GM12864 (cell line): ENCODE measurements at regions not wholly inside any gene's neighbourhood (a gene's known extent, or its start where the extent isn't known, plus 50 kb on each side); places are given as distances from the start of the nearest gene placed in this dataset.

Source experiments
- DNase-seq: peaks from one replicate; pipeline ENCODE4 v3.0.0-alpha.2; 2011; ENCODE audit warnings: low read depth
- H3K4me3 ChIP-seq: 2 replicates; pipeline ENCODE4 v1.5.1; 2011; ENCODE audit warnings: mild to moderate bottlenecking, low read depth, low read length, control low read depth
- TF ChIP-seq, protein P1 (sequence below): IDR thresholded peaks from 2 replicates; pipeline ENCODE4 v1.5.1; 2011; ENCODE audit warnings: low read depth, mild to moderate bottlenecking, moderate library complexity, low read length, control low read depth, inconsistent platforms; ENCODE audit errors: missing control alignments

GRCh38 chr14:40911141-40911540 lies 695.5 kb upstream of the LRFN5 start:
- TF ChIP-seq, protein P1, sequence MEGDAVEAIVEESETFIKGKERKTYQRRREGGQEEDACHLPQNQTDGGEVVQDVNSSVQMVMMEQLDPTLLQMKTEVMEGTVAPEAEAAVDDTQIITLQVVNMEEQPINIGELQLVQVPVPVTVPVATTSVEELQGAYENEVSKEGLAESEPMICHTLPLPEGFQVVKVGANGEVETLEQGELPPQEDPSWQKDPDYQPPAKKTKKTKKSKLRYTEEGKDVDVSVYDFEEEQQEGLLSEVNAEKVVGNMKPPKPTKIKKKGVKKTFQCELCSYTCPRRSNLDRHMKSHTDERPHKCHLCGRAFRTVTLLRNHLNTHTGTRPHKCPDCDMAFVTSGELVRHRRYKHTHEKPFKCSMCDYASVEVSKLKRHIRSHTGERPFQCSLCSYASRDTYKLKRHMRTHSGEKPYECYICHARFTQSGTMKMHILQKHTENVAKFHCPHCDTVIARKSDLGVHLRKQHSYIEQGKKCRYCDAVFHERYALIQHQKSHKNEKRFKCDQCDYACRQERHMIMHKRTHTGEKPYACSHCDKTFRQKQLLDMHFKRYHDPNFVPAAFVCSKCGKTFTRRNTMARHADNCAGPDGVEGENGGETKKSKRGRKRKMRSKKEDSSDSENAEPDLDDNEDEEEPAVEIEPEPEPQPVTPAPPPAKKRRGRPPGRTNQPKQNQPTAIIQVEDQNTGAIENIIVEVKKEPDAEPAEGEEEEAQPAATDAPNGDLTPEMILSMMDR: no peak
- no peak for DNase-seq
- H3K4me3 ChIP-seq: no peak overlapping the region

- DNase-seq: no peak
- no peak overlapping the region for H3K4me3 ChIP-seq
- TF ChIP-seq, protein P1: no peak
Observed at GRCh38 chr14:40909906-40910305, 696.8 kb upstream of the LRFN5 start.

DNA sequence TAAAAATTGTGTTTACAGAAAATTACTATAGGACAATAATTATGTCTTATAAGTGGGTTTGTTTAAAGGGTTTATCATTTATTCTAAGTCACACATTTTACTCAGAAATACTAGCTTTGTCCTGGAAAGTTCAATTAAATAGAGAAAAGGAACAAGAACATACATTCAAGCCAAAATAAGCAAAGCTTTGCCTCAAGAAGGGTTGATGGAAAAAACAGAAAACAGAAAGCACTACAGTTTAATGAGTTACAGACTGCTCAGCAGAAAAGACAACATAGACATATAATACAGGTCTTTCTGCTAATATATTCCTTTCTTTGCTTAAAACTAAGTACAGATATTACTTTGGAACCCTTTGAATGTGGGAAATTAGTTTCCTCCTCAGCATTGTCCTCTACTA lies 703.0 kb upstream of the LRFN5 start:
- TF ChIP-seq, protein P1: no peak
- H3K4me3 ChIP-seq: no peak overlapping the region
- no peak for DNase-seq

- no peak overlapping the region for H3K4me3 ChIP-seq
- DNase-seq: no peak
- TF ChIP-seq, protein P1: no peak
Observed at GRCh38 chr14:40899435-40899834, 707.2 kb upstream of the LRFN5 start.

GRCh38 chr14:40894846-40895245 lies 711.8 kb upstream of the LRFN5 start:
- no peak for DNase-seq
- no peak overlapping the region for H3K4me3 ChIP-seq
- TF ChIP-seq, protein P1: no peak

DNA sequence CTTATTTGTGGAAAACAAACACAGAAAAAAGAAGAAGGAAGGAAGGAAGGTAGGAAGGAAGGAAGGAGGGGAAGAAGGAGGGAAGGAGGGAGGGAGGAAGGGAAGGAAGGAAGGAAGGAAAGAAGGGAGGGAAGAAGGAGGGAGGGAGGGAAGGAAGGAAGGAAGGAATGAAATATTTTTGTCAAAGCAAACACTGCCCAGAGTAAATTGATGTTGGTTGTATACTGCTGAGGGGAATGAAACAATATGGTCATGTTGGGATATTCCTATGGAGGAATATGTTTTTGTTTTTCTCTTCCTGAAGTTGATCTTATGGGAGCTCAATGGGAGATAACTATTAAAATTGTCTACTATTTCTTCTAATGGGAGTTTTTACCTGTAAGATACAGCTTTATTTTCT lies 717.5 kb upstream of the LRFN5 start:
- TF ChIP-seq, protein P1: no peak
- no peak for DNase-seq
- no peak overlapping the region for H3K4me3 ChIP-seq

DNA sequence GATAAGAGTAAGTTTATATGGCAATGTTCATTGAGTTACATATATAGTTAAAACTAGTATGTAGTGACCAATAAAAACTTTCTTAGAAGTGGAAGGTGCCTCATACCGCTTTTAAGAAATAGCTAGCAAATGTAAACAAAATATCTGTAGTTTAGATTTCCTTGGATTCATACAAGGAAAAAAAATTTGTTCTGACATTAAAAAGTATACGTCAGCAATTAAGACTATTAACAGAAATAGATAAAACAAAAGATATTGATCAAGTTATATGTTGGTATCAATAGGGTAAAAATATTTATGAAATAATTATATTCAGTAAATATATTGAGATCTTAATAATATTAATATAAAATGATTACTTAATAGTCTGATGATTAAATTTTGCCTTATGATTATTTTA lies 718.8 kb upstream of the LRFN5 start:
- no peak for DNase-seq
- TF ChIP-seq, protein P1: no peak
- H3K4me3 ChIP-seq: no peak overlapping the region
